Activated CD4-positive, alpha-beta memory T cell treated with anti-CD3 and anti-CD28 coated beads, Interleukin-2, amount 10 ng/mL, durations not matched to agents 7 days and 5 days (primary cell): ENCODE measurements at regions not wholly inside any gene's neighbourhood (a gene's known extent, or its start where the extent isn't known, plus 50 kb on each side); places are given as distances from the start of the nearest gene placed in this dataset.

Experiments used
- CTCF ChIA-PET: fragments of 350-600 bp; sonication (Branson Sonifier 250); formaldehyde crosslinking; loops from one replicate; lab custom pipeline; 2021; ENCODE audit warnings: antibody characterized with exemption, inconsistent platforms; lab: Charles Lee
- POLR2A ChIA-PET: fragments of 350-600 bp; sonication (Branson Sonifier 250); formaldehyde crosslinking; loops from one replicate; lab custom pipeline; 2021; ENCODE audit warnings: antibody characterized with exemption; lab: Charles Lee
- DNase-seq: peaks from one replicate; pipeline ENCODE4 v3.0.0-alpha.2; 2020
- H3K27ac Mint-ChIP-seq: one replicate; pipeline ENCODE4 v1.8.0; 2021; ENCODE audit warnings: mild to moderate bottlenecking, mixed read lengths
- H3K27me3 Mint-ChIP-seq: one replicate; pipeline ENCODE4 v1.8.0; 2021; ENCODE audit warnings: mixed read lengths
- H3K36me3 Mint-ChIP-seq: one replicate; pipeline ENCODE4 v1.8.0; 2021; ENCODE audit warnings: low read depth, mixed read lengths
- H3K4me1 Mint-ChIP-seq: one replicate; pipeline ENCODE4 v1.8.0; 2021; ENCODE audit warnings: mixed read lengths
- H3K4me3 Mint-ChIP-seq: one replicate; pipeline ENCODE4 v1.8.0; 2021; ENCODE audit warnings: mild to moderate bottlenecking, mixed read lengths
- H3K9me3 Mint-ChIP-seq: one replicate; pipeline ENCODE4 v1.8.0; 2021; ENCODE audit warnings: mixed read lengths

DNA sequence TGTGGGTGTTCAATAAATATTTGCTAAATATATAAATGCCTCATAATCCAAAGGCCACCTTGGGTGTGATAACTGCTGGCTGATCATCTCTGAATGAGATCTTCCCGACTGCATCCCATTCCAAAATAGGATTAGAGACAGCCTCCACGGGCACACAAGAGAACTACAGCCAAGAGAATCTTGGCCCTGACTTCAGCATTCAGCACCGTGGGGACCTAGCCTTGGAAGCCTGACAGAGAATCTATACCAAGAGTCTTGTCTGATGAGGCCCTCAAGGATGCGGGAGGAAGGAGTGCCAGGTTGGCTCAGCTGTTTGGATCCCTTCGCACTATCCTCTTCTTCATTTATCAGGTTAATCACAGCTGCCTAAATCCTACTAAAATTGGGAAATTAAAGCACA lies 85.8 kb downstream of the RBM43 start:
- ChIA-PET CTCF (no interaction called here), POLR2A (no interaction called here)
- Mint-ChIP-seq H3K4me1 (no peaks in the 10 kb centered on the region), H3K9me3 (no peaks in the 10 kb centered on the region), H3K4me3 (no peak overlapping the region), H3K27me3 (peaks cover 8% of the 10 kb centered on the region), H3K27ac (no peak overlapping the region), H3K36me3 (no peaks in the 10 kb centered on the region)
- DNase-seq, result no peak

DNA sequence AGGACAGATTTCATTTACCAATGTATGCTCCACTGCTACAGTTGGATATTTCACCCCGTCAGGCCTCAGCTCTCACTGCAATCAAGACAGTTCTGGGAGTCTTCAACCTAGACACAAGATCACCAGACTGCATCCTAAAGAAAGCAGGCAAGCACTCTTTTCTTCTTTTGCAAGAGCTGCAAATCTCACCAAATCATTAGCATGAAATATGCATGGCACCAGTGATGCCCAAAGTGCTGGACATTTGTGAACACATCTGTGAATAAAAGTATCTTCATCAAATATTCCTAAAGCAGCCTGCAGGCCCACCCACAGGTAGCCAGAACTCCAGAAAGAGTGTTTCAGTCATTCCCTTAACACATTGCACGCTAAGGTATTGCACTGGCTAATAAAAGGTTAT lies 87.5 kb downstream of the RBM43 start:
- Mint-ChIP-seq H3K27ac (no peak overlapping the region), H3K36me3 (no peaks in the 10 kb centered on the region), H3K4me3 (no peak overlapping the region), H3K27me3 (peaks cover 8% of the 10 kb centered on the region), H3K4me1 (no peaks in the 10 kb centered on the region), H3K9me3 (no peaks in the 10 kb centered on the region)
- POLR2A ChIA-PET, result no interaction called here
- CTCF ChIA-PET, result no interaction called here
- DNase-seq, result no peak

DNA sequence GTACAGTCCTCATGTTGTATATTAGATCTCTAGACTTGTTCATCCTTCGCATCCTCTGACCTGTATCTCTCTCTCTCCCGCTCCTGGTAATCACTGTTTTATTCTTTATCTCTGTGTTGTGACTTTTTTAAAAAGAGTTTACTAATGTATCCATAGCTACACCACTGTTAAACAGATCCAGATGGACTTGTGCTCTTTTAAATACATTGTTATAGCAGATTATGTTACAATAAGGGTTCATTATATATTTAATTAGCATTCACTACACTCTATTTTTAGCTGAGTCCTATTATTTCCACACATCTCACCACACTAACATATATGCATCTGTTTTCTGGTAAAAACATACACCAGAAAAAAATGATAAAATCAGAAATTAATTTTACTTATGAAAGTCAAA lies 90.5 kb downstream of the RBM43 start:
- DNase-seq, result no peak
- Mint-ChIP-seq H3K27me3 (peaks cover 5% of the 10 kb centered on the region), H3K9me3 (no peaks in the 10 kb centered on the region), H3K27ac (no peak overlapping the region), H3K36me3 (no peaks in the 10 kb centered on the region), H3K4me3 (no peak overlapping the region), H3K4me1 (no peaks in the 10 kb centered on the region)
- ChIA-PET POLR2A (no interaction called here), CTCF (interaction anchor here (0.7 kb wide), 1 partner anchor 54 kb away, joined by 3 read pairs; no protein-coding TSS in a partner anchor)

DNA sequence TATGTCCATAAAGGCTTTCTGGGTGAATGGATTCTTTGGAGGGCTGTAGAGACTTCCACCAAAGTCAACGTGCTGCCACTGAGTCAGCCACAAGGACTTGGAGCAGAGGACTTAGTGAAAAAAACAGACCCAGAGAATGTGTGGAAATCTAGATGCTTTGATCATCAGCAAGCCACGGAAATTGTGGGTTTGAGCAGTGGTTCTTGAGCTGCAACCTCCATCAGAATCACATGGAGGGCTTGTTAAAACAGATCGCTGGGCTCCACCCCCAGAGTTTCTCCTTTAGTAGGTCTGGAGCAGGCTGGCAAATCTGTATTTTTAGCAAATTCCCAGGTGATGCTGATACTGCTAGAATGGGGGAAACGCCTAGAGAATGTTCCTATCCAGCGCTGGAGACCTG lies 95.3 kb downstream of the RBM43 start:
- no peaks in the 10 kb centered on the region for H3K4me1 Mint-ChIP-seq
- DNase-seq, result no peak
- no peaks in the 10 kb centered on the region for H3K9me3 Mint-ChIP-seq
- CTCF ChIA-PET, result no interaction called here
- peaks cover 9% of the 10 kb centered on the region for H3K27me3 Mint-ChIP-seq
- no peaks in the 10 kb centered on the region for H3K36me3 Mint-ChIP-seq
- POLR2A ChIA-PET, result no interaction called here
- no peak overlapping the region for H3K4me3 Mint-ChIP-seq
- H3K27ac Mint-ChIP-seq, result no peak overlapping the region

DNA sequence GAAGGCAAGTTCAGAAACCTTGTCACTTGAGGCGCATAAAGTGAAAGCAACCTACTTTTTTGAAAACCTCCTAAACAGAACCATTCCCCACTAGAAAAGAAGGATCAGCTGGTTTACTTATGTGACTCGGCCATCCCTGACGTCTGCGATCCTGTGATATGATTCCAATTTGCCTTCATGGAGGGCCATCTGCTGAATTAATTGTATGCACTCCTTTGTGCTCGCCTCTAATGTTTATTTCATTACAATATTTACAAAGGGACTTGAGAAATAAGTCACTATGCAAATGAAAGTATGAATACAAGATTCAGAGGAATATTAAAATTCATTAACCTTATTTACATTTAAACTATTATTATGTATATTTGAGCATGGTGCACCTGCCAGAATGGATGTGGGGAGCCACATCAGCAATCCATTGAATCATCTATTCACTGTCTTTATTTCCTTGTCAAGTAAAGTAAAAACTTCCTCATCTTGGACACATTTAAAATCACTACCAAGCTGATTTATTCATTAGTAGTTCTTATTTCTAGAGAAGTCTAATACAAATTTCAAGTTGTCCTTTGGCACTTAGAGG lies 96.5 kb downstream of the RBM43 start:
- Mint-ChIP-seq H3K9me3 (no peaks in the 10 kb centered on the region), H3K36me3 (no peaks in the 10 kb centered on the region), H3K4me3 (no peak overlapping the region), H3K4me1 (no peaks in the 10 kb centered on the region), H3K27me3 (peaks cover 11% of the 10 kb centered on the region), H3K27ac (no peak overlapping the region)
- POLR2A ChIA-PET, result no interaction called here
- no peak for DNase-seq
- CTCF ChIA-PET, result no interaction called here

DNA sequence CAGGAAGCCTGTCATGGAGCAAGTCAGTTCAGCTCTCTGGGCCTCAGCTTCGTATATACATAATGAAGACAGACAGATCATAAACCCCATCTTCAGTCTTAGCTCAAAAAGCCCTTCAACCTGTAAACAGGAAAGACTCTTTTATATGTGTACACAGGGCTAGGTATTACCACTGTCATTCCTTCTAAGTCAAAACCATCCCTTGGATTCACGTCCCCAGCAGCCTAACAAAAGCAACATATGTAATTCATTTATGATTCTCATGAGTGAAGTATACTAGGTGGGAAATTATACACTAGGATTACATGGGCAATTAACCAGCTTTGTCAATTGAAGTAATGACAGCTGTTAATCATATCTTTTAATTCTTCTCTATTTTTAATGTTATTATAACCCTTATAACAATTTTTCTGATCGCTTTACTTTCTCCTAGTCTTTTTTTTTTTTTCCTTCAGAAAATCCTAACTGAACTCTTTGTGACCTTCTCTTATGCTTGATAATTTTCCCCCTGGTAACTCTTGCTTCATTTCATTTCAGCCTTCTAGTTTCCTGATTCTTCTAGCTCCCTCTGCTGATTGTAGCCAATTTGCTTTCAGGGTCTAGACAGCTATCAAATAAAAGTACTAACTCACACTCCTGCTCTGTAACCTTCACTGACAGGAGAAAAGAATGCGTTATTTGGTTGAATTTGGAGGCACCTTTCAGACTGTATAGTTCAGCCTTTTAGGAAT lies 99.7 kb downstream of the RBM43 start:
- POLR2A ChIA-PET, result no interaction called here
- CTCF ChIA-PET, result interaction anchor here (0.9 kb wide), 1 partner anchor 14 kb away, joined by 3 read pairs; no protein-coding TSS in a partner anchor
- peaks cover 19% of the 10 kb centered on the region for H3K27me3 Mint-ChIP-seq
- no peaks in the 10 kb centered on the region for H3K36me3 Mint-ChIP-seq
- no peaks in the 10 kb centered on the region for H3K4me1 Mint-ChIP-seq
- DNase-seq, result no peak
- H3K9me3 Mint-ChIP-seq, result no peaks in the 10 kb centered on the region
- H3K4me3 Mint-ChIP-seq, result no peak overlapping the region
- H3K27ac Mint-ChIP-seq, result no peak overlapping the region

DNA sequence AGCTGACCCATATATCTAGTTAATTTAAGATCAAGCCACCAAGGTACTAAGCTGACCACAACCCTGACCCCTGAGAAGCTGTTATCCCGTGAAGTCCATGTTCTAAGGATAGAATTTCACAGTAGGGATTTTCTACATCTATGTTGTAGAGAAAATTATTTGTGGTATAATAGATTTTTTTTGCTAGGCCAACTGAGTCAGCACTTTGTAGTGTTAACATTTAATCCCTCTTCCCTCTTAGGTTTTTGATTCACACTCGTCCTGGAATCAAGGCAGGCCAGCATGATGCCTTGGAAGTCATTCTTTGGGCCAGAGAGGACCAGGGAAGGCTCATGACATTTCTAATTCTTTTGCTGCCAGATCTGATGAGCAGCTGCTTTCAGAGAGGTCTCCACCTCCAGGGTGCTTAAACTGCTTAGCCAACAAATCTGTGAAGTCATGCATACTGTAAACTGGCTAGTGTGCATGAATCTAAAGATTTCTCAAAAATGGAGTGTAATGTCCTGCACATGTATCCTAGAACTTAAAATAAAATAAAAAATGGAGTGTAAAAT lies 102.5 kb downstream of the RBM43 start:
- peaks cover 29% of the 10 kb centered on the region for H3K27me3 Mint-ChIP-seq
- H3K4me1 Mint-ChIP-seq, result no peaks in the 10 kb centered on the region
- no peak overlapping the region for H3K4me3 Mint-ChIP-seq
- no peak overlapping the region for H3K27ac Mint-ChIP-seq
- CTCF ChIA-PET, result no interaction called here
- no peaks in the 10 kb centered on the region for H3K9me3 Mint-ChIP-seq
- POLR2A ChIA-PET, result interaction anchor here (0.8 kb wide), 1 partner anchor 17 kb away, joined by 3 read pairs; no protein-coding TSS in a partner anchor
- no peak for DNase-seq
- H3K36me3 Mint-ChIP-seq, result no peaks in the 10 kb centered on the region

DNA sequence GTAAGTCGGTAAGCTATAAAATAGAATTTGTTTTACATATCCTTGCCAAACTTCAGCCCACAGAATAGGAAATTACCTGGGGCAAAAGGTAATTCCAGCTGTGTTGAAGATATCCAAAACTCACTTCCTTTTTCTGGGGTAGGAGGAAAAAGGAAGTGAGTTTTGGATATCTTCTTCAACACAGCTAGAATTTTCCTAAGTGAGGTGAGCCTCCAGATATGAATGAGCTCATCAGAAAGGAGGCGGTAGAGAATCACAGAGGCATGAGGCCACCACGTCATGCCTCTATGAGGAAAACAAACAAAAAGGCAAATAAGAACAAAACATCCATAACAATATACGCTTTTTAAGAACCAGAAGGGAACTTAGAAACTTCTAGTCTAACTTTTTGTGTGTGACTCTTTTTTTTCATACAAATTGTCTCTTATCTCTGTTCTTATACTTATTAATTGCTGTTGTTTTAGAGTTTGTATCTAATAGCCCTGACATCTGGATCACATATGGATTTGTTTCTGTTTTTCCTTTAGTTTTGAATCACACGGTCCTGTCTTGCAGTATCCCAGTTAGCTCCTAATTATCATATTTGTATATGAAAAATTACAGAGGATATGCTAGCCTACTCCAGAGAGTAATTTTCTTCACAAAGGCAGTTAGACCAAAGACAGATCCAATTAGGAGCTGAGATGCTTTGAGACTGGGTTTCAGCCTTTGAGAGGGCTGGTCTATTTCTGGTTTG lies 104.5 kb downstream of the RBM43 start:
- no peaks in the 10 kb centered on the region for H3K9me3 Mint-ChIP-seq
- H3K4me3 Mint-ChIP-seq, result no peak overlapping the region
- H3K4me1 Mint-ChIP-seq, result no peaks in the 10 kb centered on the region
- H3K36me3 Mint-ChIP-seq, result no peaks in the 10 kb centered on the region
- CTCF ChIA-PET, result no interaction called here
- POLR2A ChIA-PET, result no interaction called here
- H3K27me3 Mint-ChIP-seq, result peaks cover 28% of the 10 kb centered on the region
- no peak for DNase-seq
- no peak overlapping the region for H3K27ac Mint-ChIP-seq

DNA sequence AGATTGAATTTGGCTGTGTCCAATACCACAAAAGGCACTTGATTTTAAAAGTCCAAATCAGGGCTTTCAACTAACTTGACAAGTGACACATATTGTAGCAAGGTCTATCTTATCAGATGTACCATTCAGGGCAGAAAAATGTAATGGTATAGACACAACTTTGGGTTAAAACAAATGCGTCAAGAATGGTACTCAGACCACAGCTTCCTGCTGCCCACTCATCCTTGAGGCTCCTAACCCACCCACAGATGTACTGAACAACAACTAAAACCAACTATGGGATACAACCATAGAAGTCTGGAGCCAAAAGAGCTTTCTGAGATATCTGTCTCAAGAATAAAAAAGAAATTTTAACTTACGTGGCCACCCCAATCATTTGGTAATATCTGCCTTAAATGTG lies 105.2 kb downstream of the RBM43 start:
- Mint-ChIP-seq H3K4me1 (no peaks in the 10 kb centered on the region), H3K27ac (no peak overlapping the region), H3K9me3 (no peaks in the 10 kb centered on the region), H3K36me3 (no peaks in the 10 kb centered on the region), H3K27me3 (peaks cover 29% of the 10 kb centered on the region), H3K4me3 (no peak overlapping the region)
- POLR2A ChIA-PET, result no interaction called here
- DNase-seq, result no peak
- CTCF ChIA-PET, result no interaction called here

DNA sequence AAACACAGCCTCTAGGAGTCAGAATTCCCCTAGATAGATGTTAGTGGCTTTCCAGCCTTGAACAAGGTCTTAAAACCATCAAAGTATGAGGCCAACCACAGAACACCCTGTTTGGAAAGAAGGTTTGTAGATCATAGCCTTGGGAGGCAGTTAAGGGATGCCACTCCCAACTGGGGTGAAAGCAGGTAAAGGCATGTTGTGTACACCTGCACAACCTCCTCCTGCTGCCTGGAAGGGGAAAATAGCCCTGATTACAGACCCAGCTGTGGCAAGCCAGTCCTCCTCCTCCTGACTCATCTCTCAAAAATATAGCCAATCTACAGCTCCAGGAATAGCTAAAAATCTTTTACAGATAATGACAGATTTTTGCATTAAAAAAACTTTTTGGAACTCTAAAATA lies 108.1 kb downstream of the RBM43 start:
- Mint-ChIP-seq H3K27ac (no peak overlapping the region), H3K4me3 (no peak overlapping the region), H3K4me1 (no peaks in the 10 kb centered on the region), H3K27me3 (peaks cover 31% of the 10 kb centered on the region), H3K9me3 (no peaks in the 10 kb centered on the region), H3K36me3 (no peaks in the 10 kb centered on the region)
- DNase-seq, result no peak
- CTCF ChIA-PET, result no interaction called here
- POLR2A ChIA-PET, result no interaction called here

DNA sequence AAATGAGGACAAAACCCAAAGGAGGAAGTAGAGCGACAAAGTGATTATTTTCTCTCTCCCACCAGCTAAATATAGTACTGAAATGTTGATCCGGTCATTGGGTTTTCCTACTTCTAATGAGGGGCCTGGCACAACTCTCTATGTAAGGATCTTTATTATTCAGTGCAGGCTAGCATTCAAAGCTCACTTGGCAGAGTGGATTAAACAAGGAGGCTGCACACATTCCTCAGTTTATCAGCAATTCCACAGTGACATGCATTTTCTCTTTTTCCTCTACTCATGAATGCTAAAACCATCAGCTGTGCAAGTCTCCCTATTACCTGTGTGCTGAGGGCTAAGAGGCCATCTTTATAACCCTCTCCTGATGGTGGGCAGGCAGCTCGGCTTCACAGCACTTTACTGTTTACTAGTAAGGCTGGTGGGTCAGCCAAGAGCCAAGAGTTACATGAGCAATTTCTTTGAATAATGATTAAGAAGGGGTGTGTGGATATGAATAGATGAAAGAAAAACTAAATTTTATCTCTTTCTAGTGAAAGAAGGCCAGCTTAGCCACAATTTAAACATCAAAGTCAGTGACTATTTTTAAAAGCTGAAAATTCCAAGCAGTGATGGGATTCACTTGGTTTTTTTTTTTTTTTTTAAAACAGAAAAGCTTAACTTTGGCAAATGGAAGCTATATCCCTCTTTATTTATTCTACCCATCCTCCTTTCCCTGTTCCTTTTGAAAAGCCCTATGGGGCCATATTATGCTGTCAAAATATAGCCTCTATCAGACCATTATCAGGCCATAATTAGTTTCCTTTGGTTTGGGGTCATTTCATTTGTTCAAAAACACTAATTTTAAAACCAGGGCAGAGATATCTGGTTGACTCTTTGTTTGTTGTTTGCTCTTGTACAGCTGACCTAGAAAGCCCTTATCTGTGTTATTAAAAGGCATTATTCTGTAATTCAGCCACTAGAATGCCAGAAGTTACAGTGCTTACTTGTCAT lies 111.0 kb downstream of the RBM43 start:
- no peak overlapping the region for H3K27ac Mint-ChIP-seq
- H3K27me3 Mint-ChIP-seq, result peaks cover 22% of the 10 kb centered on the region
- H3K36me3 Mint-ChIP-seq, result no peaks in the 10 kb centered on the region
- H3K9me3 Mint-ChIP-seq, result no peaks in the 10 kb centered on the region
- ChIA-PET CTCF (interaction anchor here (0.6 kb wide), 1 partner anchor 22 kb away, joined by 3 read pairs; no protein-coding TSS in a partner anchor), POLR2A (no interaction called here)
- H3K4me1 Mint-ChIP-seq, result no peaks in the 10 kb centered on the region
- DNase-seq, result no peak
- no peak overlapping the region for H3K4me3 Mint-ChIP-seq

DNA sequence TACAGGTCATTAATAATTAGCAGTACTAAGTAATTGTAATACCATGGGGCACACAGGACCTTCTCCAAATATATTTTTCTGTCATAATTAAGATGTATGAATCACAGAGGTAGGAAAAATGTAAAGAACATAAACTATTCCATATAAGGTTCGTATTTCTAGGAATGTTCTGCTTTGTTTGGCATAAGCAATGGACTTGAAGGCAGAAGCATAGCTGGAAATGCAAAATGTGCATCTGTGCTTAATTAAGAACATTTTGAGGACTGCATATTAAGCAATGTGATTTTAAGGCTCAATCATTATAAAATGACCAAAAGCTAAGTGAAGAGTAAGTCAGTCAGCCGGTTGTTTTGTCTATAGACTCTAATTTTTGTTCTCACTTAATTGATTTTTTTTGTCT lies 123.2 kb downstream of the RBM43 start:
- Mint-ChIP-seq H3K36me3 (no peaks in the 10 kb centered on the region), H3K4me1 (no peaks in the 10 kb centered on the region), H3K27ac (no peak overlapping the region), H3K4me3 (no peak overlapping the region), H3K27me3 (no peaks in the 10 kb centered on the region), H3K9me3 (no peaks in the 10 kb centered on the region)
- CTCF ChIA-PET, result no interaction called here
- POLR2A ChIA-PET, result no interaction called here
- no peak for DNase-seq
